GM13976 (cell line): ENCODE measurements at regions not wholly inside any gene's neighbourhood (a gene's known extent, or its start where the extent isn't known, plus 50 kb on each side); places are given as distances from the start of the nearest gene placed in this dataset.

Source experiments
- DNase-seq: peaks from one replicate; pipeline ENCODE4 v3.0.0; 2012; ENCODE audit warnings: low spot score
- in situ Hi-C: fragments of 300-500 bp; cut with MboI; formaldehyde crosslinking; loops from one replicate; pipeline ENCODE4 v1.12.0; 2022; ENCODE audit warnings: low sequenced_read_pairs, mixed read lengths, inconsistent platforms; ENCODE audit not compliant: unreplicated experiment
- TF ChIP-seq, protein P1 (sequence below): IDR thresholded peaks from 2 replicates; pipeline ENCODE4 v1.5.1; 2012; ENCODE audit warnings: borderline replicate concordance, mild to moderate bottlenecking; ENCODE audit not compliant: insufficient read depth; ENCODE audit errors: extremely low read depth, missing control alignments, control extremely low read depth

DNA sequence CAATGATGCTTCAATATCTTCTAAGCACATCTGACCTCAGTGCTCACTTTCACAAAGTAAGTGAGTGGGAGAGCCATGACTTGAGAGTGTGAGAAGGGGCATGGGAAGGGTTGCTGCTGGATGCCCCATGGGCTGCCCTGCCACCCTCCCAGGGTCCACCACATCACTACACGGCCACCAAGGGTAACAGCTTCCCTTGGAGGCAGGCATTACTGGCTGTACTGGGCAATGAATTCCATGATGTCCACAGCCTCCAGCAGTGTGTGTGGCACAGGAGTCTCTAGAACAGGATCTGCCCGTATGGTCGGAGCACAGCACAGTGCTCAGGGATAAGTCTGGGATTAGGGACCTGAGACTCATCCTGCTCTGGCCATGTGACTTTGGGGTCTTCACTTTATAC is 481.0 kb upstream of the MYT1L start:
- TF ChIP-seq, protein P1, sequence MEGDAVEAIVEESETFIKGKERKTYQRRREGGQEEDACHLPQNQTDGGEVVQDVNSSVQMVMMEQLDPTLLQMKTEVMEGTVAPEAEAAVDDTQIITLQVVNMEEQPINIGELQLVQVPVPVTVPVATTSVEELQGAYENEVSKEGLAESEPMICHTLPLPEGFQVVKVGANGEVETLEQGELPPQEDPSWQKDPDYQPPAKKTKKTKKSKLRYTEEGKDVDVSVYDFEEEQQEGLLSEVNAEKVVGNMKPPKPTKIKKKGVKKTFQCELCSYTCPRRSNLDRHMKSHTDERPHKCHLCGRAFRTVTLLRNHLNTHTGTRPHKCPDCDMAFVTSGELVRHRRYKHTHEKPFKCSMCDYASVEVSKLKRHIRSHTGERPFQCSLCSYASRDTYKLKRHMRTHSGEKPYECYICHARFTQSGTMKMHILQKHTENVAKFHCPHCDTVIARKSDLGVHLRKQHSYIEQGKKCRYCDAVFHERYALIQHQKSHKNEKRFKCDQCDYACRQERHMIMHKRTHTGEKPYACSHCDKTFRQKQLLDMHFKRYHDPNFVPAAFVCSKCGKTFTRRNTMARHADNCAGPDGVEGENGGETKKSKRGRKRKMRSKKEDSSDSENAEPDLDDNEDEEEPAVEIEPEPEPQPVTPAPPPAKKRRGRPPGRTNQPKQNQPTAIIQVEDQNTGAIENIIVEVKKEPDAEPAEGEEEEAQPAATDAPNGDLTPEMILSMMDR = no peak
- DNase-seq = no peak
- in situ Hi-C loops = no loop called here

DNA sequence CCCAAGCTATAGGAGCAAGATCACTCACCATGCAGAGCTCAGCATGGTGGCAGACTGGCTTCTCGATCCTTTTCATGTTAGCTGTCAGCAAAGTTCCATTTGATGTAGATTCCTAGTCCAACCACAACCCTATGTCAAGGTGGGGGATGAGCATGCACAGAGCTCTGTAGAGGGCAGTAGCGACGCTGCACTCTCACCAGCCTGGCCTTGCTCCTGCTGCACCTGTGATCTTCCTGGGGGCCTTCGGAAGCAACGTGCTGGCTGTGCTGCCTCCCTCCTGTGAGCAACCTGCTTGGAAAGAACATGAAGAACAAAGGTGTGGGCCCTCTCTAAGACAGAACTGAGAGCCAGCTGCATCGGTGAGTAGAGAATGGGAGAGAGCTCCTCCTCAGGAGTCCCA is 479.4 kb upstream of the MYT1L start:
- TF ChIP-seq, protein P1 = no peak
- no peak for DNase-seq
- in situ Hi-C loops = no loop called here

DNA sequence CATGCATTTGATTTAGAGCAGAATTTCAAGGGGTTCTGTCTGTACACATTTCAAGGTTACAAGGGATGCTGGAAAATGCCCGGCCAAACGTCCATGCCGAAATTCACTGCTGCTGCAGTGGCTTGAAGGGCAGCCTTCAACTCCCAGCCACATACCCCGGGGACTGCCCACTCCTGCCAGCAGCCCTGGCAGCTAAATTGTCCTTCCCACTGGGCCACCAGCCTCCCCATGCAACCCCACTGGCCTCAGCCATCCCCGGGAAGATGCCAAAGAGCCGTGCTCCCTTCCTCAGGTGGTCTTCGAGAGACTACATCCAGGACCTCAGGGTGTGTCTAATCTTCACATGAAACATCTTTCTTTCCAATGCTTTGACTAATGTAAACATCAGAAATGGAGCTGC is 478.7 kb upstream of the MYT1L start:
- in situ Hi-C loops = no loop called here
- TF ChIP-seq, protein P1 = no peak
- DNase-seq = no peak

DNA sequence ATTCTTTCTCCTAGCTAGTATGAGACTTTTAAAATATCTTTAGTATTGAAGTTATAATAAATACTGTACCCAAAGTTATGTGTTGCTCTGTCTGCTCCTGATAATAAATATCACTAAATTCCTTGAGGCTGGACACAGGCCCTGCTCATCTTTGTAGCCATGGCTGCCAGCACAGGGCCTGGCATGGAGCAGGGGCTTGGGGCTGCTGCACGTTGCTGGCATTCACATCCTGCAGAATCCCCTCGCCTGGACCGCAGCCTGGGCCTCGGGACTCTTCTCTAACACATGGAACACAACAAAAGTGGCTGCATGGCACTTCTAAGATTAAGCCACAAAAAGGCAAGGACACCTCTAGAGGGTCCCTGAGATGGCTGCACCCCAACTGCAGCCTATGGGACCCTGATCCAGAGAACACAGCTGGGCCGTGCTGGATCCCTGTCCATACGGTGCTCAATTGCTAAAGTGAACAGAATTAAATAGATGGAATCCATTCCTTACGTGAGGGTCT is 477.5 kb upstream of the MYT1L start:
- TF ChIP-seq, protein P1 = no peak
- no peak for DNase-seq
- in situ Hi-C loops = no loop called here

DNA sequence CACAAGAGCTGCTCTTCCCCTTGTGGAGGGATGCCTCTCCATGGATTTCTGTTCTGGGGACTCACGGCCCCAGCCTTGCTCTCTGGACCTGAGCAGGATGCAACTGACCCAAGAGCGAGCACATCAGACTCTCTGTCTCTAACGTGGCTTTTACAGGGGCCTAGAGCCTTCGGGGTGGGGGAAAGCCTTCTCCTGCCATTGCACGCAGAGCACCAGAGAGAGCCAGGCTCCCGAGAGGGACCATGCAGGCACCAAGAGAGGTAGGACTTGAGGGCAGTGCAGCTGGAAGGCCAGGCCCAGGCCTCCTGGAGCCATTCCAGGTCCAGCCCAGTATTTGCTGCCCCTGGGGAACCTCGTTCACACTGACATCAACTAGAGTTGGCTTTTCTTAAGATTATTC is 475.6 kb upstream of the MYT1L start:
- in situ Hi-C loops = no loop called here
- DNase-seq = no peak
- TF ChIP-seq, protein P1 = no peak

DNA sequence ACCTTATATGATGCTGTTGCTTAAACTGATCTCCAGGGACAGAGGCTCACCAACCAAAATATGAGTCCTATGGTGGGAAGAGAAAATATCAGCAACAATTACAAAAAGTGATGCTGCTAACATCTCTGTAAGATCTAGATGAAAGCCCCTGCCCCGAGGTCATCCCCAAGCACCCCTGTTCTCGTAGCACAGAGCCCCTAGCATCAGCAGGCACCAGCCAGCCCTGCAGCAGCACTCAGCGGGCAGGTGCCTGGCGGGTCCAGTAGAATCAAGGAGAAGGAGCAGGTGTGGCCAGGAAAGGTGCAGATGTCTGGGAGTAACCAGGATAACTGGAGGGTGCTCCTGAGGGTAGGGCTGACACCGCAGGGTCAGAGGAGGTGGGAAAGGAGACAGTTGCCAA is 474.2 kb upstream of the MYT1L start:
- no peak for DNase-seq
- in situ Hi-C loops = no loop called here
- TF ChIP-seq, protein P1 = no peak

DNA sequence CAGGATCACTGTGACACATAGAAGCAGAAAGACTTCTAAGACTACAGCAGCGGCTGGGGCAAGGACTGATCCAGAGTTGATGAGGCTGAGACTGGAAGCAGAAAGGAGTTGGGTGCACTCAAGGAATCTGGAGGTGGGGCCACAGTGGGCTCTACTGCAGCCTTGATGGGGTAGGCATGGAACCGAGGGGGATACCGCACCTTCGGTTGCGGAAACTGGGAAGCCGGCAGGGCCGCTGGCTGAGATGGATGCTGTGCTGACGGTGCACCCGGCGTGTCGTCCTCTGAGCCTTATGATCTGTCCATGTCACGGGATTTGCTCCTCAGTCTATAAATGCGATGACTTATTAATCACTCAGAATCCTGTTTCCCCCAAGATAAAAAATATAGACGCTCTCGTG is 473.5 kb upstream of the MYT1L start:
- no peak for DNase-seq
- TF ChIP-seq, protein P1 = no peak
- in situ Hi-C loops = no loop called here
